LNCaP clone FGC (cell line): ENCODE measurements at regions not wholly inside any gene's neighbourhood (a gene's known extent, or its start where the extent isn't known, plus 50 kb on each side); places are given as distances from the start of the nearest gene placed in this dataset.

Experiments
- DNase-seq: peaks from one replicate; pipeline ENCODE4 v3.0.0-alpha.2; 2011; ENCODE audit warnings: low read depth
- H3K4me3 ChIP-seq: 2 replicates; pipeline ENCODE4 v1.5.1; 2011; ENCODE audit warnings: mild to moderate bottlenecking, low read depth, low read length, control low read depth
- TF ChIP-seq, protein P1 (sequence below): IDR thresholded peaks from 2 replicates; pipeline ENCODE4 v1.5.1; 2012; ENCODE audit warnings: mild to moderate bottlenecking; ENCODE audit not compliant: control insufficient read depth, insufficient read depth; ENCODE audit errors: extremely low read depth

DNA sequence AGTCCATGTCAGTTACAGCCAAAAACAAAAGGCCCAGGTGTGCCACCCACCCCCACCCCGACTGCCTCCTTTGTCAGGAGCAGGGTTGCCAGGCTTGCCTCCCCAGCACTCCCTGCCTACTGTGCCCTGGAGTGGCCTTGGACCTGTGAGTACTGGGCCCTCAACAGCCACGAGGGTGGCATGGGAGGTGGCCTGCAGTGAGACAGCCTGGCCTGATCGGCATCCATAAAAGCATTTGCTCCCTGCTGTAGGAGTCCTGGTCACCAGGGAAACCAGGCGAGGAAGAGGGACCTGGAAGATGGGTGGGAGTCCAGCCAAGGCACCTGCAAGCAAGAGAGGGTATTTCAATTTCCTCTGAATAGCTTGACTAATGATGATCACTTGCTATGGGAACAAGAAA is 56.4 kb upstream of the KCNMB2 start:
- no peak overlapping the region for H3K4me3 ChIP-seq
- TF ChIP-seq, protein P1, sequence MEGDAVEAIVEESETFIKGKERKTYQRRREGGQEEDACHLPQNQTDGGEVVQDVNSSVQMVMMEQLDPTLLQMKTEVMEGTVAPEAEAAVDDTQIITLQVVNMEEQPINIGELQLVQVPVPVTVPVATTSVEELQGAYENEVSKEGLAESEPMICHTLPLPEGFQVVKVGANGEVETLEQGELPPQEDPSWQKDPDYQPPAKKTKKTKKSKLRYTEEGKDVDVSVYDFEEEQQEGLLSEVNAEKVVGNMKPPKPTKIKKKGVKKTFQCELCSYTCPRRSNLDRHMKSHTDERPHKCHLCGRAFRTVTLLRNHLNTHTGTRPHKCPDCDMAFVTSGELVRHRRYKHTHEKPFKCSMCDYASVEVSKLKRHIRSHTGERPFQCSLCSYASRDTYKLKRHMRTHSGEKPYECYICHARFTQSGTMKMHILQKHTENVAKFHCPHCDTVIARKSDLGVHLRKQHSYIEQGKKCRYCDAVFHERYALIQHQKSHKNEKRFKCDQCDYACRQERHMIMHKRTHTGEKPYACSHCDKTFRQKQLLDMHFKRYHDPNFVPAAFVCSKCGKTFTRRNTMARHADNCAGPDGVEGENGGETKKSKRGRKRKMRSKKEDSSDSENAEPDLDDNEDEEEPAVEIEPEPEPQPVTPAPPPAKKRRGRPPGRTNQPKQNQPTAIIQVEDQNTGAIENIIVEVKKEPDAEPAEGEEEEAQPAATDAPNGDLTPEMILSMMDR = no peak
- DNase-seq = no peak

DNA sequence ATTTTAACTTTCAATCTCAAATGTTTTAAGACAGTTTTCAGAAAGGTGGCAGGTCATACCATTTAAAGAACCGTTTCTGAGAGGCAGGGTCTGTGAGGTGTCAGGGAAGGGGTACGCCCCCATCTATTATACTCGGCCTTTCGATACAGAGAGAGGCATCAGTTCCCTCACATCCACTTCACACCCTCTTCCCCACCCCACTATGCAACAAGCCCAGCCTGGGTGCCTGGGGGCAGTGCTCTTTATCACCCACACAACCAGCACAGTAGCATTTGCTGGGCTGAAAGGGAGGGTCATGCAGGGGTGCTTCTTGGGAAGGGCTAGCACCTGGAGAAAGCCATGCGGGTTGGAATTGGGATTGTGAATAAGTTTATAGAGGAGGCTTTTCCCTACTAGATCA is 56.0 kb upstream of the KCNMB2 start:
- TF ChIP-seq, protein P1 = no peak
- no peak for DNase-seq
- no peak overlapping the region for H3K4me3 ChIP-seq

DNA sequence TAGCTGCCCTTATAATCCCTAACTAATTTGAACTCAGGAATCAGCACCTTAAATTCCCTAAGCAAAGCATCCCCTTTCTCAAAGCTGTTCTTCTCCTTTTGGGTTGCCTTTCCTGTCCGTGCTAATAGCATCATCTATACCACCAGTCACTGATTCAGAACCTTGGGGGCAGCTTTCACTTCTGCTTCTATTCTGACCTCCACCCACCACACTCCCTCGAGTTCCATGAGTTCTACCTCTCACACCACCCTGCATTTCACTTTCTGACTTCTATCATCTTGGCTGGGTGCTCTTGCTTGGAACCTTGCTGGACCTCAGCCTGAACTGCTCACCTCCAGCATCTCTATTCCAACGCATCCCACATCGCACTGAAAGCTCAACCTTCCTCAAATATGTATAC is 55.4 kb upstream of the KCNMB2 start:
- DNase-seq = no peak
- H3K4me3 ChIP-seq = no peak overlapping the region
- TF ChIP-seq, protein P1 = no peak

DNA sequence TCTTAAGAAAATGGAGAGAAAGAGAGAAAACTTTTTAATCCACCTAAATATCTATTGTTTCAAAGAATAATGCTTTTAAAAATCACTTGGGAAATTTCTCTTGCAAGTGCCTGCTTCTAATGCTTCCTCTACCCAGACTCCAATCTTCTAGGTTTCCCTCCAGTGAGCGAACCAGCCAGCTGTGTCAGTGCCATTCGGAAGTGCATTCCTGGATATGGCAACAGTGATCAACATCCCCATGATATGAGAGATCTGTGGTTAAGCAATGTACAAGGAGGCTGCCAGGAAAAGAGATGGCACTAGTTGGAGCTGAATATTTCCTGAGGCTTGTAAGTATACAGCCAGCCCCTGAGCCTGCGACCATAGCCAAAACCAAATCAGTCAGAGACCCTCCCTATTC is 53.3 kb upstream of the KCNMB2 start:
- TF ChIP-seq, protein P1 = no peak
- DNase-seq = no peak
- H3K4me3 ChIP-seq = no peak overlapping the region

DNA sequence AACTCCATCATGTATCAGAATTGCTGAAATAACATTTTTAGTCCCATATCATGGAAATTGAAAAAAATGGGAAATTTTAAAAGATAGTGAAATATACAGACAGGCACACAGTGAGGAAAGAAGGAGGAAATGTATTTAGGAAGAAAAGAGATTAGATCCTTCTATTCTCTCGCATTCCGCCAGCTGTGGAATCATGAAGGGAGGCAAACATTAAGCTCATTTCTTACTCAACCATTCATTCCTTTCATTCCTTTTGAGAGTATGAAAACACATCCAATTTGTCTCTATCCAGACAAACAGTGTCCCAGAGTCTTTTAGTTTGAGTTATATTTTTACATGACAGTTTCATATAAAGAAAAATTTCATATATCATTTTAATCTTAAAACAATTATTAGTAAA is 52.5 kb upstream of the KCNMB2 start:
- no peak overlapping the region for H3K4me3 ChIP-seq
- TF ChIP-seq, protein P1 = no peak
- no peak for DNase-seq

DNA sequence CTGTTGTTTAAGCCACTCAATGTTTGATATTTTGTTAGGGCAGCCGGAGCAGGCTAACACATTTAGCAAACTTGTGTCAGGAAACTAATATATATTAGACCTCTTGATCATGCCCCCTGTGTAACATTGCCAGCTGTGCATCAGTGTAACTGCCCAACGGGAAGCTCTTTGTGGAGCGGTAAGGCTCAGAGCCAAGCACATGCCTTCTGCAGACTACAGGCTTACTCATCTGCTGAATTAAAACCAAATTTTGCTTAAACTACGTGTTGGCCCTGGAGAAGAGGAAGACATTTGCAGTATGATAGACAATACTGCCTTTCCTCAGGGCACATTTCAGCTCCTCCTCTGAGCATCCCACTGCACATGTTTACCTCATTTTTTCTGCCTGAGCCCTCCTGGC is 50.5 kb upstream of the KCNMB2 start:
- no peak overlapping the region for H3K4me3 ChIP-seq
- TF ChIP-seq, protein P1 = no peak
- no peak for DNase-seq
